ENCODE measurements at regions not wholly inside any gene's neighbourhood (a gene's known extent, or its start where the extent isn't known, plus 50 kb on each side); places are given as distances from the start of the nearest gene placed in this dataset.

GRCh38 chr16:79269211-79269863 is 331.2 kb downstream of the MAF start:
- TF ChIP-seq EZH2 (IDR thresholded peaks at IDR 0.05; ENCODE audit: borderline replicate concordance, low read depth, low read length, severe bottlenecking): no peak
- TF ChIP-seq CTCF (IDR thresholded peaks at IDR 0.05; ENCODE audit: borderline replicate concordance, extremely low read depth, low read length, poor library complexity, severe bottlenecking): no peak

Data from DND-41 (cell line).